ENCODE measurements at regions not wholly inside any gene's neighbourhood (a gene's known extent, or its start where the extent isn't known, plus 50 kb on each side); places are given as distances from the start of the nearest gene placed in this dataset.

DNA sequence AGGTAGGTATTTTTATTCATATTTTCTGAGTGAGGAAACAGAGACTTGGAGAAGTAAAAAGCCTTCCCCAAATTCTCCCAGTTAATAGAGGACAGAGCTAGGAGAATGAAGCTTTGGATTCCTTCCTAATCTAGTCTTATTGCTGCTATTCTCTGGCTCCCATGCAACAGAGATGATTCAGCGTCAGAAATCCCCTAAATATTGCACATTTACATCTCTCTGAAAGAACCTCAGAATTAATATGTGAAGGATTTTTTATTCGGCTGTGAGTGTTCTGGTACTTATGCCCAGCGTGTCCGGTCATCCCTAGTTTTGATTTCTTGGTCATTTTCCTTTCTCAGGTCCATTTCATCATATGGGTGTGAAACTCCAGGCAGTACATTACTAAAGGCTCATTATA lies 91.2 kb upstream of the SESTD1 start:
- H3K9me3 ChIP-seq = no peaks in the 10 kb centered on the region
- peaks cover 0 to 7% (median 0%) of the 10 kb centered on the region in 3 donors for H3K4me1 ChIP-seq
- TF ChIP-seq, protein P1, sequence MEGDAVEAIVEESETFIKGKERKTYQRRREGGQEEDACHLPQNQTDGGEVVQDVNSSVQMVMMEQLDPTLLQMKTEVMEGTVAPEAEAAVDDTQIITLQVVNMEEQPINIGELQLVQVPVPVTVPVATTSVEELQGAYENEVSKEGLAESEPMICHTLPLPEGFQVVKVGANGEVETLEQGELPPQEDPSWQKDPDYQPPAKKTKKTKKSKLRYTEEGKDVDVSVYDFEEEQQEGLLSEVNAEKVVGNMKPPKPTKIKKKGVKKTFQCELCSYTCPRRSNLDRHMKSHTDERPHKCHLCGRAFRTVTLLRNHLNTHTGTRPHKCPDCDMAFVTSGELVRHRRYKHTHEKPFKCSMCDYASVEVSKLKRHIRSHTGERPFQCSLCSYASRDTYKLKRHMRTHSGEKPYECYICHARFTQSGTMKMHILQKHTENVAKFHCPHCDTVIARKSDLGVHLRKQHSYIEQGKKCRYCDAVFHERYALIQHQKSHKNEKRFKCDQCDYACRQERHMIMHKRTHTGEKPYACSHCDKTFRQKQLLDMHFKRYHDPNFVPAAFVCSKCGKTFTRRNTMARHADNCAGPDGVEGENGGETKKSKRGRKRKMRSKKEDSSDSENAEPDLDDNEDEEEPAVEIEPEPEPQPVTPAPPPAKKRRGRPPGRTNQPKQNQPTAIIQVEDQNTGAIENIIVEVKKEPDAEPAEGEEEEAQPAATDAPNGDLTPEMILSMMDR (IDR thresholded peaks at IDR 0.05) = no peak
- TF ChIP-seq POLR2A (IDR thresholded peaks at IDR 0.05) = no peak
- no peaks in the 10 kb centered on the region for H3K36me3 ChIP-seq
- DNase-seq = no peak
- WGBS, 2 donors = 22 to 31% methylated on average over 4 of the region's 4 CpGs
- H3K27ac ChIP-seq = no peak overlapping the region
- intact Hi-C loops (cut with DNase I) = no loop called here
- no peak overlapping the region for H3K4me3 ChIP-seq
- H3K27me3 ChIP-seq = no peaks in the 10 kb centered on the region

DNA sequence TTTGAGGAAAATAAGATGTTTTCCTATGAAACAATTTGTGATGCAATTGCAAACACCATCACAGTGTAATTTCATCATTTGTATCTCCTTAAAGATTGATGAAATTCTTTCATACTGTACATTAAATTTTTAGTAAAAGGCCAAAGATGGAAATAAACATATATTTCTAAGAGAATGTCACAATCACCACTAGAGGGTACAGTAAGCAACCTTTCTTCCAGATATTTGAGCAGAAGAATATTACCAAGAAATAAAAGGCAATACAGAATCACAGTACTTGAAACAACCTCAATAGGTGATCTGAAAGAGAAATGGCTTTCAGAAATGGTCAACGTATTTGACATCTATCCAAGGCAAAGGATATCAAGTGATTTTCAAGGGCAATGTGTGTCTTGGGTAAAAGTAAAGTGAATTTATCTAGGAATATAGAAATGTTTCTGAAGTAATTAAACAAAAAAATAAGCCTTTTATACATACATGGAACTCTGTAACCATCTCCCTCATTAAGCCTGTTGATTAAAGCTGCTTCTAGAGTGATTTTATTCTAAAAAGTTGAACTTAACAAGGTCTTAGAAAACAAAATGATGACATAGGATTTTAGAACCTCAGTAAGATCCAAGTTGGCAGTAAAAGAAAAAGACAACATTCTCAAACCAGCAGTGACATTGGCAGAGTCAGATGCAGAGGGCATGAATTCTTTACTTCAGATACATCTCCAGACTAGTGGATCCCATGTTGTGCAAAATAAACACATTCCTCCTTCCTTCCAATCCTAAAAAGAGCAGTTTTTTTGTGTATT lies 90.3 kb upstream of the SESTD1 start:
- Histone ChIP-seq H3K36me3 (no peaks in the 10 kb centered on the region), H3K4me3 (no peak overlapping the region), H3K4me1 (peaks cover 0 to 7% (median 0%) of the 10 kb centered on the region in 3 donors), H3K27me3 (no peaks in the 10 kb centered on the region), H3K9me3 (no peaks in the 10 kb centered on the region), H3K27ac (no peak overlapping the region)
- 76 to 90% methylated on average over 1 of the region's 1 CpG for WGBS, 2 donors
- no peak for DNase-seq
- intact Hi-C loops (cut with DNase I) = no loop called here
- TF ChIP-seq, protein P1 (IDR thresholded peaks at IDR 0.05) = no peak
- TF ChIP-seq POLR2A (IDR thresholded peaks at IDR 0.05) = no peak

DNA sequence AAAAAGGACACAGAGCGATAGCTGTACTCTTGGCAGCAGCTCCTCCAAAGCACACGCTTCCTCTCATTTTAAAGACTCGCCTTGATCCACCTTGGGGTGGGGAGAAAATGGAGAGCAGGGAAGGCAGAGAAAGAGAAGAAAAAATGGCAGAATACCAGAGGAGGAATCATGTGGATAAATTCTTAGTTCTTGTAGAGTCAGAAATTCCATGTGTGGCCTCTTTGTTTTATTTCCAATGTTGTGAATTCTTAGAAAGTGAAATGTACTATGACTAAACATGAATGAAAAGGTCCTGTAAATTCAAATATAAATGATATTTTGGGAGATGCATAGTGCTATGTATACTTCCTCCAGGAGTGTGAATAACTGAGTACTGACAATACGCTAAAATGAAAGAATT lies 89.7 kb upstream of the SESTD1 start:
- TF ChIP-seq, protein P1 (IDR thresholded peaks at IDR 0.05) = no peak
- TF ChIP-seq POLR2A (IDR thresholded peaks at IDR 0.05) = no peak

DNA sequence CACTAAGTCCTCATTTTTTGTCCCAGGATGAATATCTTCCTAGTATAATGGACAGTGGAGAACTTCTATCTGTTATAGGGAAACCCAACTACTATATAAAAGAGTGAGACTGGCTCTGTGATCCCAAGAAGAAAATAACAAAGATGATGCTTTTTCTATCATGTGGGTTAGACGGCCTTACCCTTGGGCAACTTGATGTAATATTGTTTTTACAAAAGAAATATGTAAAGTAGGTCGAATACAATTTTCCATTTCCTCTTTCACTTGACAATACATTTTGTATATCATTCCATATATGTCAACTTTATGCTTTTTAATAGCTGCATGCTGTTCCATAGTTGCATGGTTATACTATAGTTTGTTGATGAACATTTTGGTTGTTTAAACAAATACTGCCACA lies 87.5 kb upstream of the SESTD1 start:
- intact Hi-C loops (cut with DNase I) = no loop called here
- TF ChIP-seq, protein P1 (IDR thresholded peaks at IDR 0.05) = no peak
- TF ChIP-seq POLR2A (IDR thresholded peaks at IDR 0.05) = no peak
- 55 to 73% methylated on average over 2 of the region's 2 CpGs for WGBS, 2 donors
- Histone ChIP-seq H3K27me3 (no peaks in the 10 kb centered on the region), H3K36me3 (no peaks in the 10 kb centered on the region), H3K27ac (no peak overlapping the region), H3K4me1 (peaks cover 0 to 18% (median 0%) of the 10 kb centered on the region in 3 donors), H3K4me3 (no peak overlapping the region), H3K9me3 (no peaks in the 10 kb centered on the region)
- DNase-seq = no peak

More for the DNA sequence above, 89.7 kb upstream of the SESTD1 start:
- Histone ChIP-seq H3K27me3 (no peaks in the 10 kb centered on the region), H3K36me3 (no peaks in the 10 kb centered on the region), H3K4me3 (no peak overlapping the region), H3K4me1 (peaks cover 0 to 12% (median 0%) of the 10 kb centered on the region in 3 donors), H3K27ac (no peak overlapping the region), H3K9me3 (no peaks in the 10 kb centered on the region)
- 90 to 95% methylated on average over 4 of the region's 4 CpGs for WGBS, 2 donors
- intact Hi-C loops (cut with DNase I) = no loop called here
- DNase-seq = no peak

DNA sequence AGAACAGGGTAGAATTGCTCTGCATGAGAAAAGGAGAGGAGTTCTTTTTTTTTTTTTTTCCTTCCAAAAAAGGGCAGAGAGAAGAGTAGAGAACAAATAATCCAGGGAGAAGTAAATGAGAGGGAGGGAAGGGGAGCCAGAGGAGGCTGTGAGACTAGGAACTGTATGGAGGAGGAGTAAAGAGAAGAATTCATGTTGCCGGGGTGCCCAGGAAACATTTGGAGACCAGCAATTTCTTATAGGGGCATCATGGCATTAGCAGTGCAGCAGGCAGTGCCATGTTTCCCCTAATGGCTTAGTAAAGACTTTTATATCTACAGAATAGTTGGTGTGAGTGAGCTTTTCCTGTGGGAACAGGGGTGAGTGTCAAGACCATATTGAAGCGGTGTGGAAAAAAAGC lies 86.4 kb upstream of the SESTD1 start:
- Histone ChIP-seq H3K27me3 (no peaks in the 10 kb centered on the region), H3K27ac (no peak overlapping the region), H3K4me3 (no peak overlapping the region), H3K4me1 (peaks cover 0 to 16% (median 0%) of the 10 kb centered on the region in 3 donors), H3K36me3 (no peaks in the 10 kb centered on the region), H3K9me3 (no peaks in the 10 kb centered on the region)
- intact Hi-C loops (cut with DNase I) = no loop called here
- WGBS, 2 donors = 93 to 96% methylated on average over 2 of the region's 2 CpGs
- DNase-seq = no peak
- TF ChIP-seq, protein P1 (IDR thresholded peaks at IDR 0.05) = no peak
- no peak for TF ChIP-seq POLR2A (IDR thresholded peaks at IDR 0.05)

Data from esophagus squamous epithelium (tissue), 5 donors.